ENCODE measurements at regions not wholly inside any gene's neighbourhood (a gene's known extent, or its start where the extent isn't known, plus 50 kb on each side); places are given as distances from the start of the nearest gene placed in this dataset.

GRCh38 chr4:1583051-1583785, 100.9 kb downstream of the FAM53A start:
- TF ChIP-seq, protein P1, sequence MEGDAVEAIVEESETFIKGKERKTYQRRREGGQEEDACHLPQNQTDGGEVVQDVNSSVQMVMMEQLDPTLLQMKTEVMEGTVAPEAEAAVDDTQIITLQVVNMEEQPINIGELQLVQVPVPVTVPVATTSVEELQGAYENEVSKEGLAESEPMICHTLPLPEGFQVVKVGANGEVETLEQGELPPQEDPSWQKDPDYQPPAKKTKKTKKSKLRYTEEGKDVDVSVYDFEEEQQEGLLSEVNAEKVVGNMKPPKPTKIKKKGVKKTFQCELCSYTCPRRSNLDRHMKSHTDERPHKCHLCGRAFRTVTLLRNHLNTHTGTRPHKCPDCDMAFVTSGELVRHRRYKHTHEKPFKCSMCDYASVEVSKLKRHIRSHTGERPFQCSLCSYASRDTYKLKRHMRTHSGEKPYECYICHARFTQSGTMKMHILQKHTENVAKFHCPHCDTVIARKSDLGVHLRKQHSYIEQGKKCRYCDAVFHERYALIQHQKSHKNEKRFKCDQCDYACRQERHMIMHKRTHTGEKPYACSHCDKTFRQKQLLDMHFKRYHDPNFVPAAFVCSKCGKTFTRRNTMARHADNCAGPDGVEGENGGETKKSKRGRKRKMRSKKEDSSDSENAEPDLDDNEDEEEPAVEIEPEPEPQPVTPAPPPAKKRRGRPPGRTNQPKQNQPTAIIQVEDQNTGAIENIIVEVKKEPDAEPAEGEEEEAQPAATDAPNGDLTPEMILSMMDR (IDR thresholded peaks at IDR 0.05), result no peak
- no peak for TF ChIP-seq POLR2A (IDR thresholded peaks at IDR 0.05)

Data from Peyer's patch (tissue), 4 donors.